NCI-H1930 (cell line): ENCODE measurements at regions not wholly inside any gene's neighbourhood (a gene's known extent, or its start where the extent isn't known, plus 50 kb on each side); places are given as distances from the start of the nearest gene placed in this dataset.
A peak's percentile ranks its signal among the peaks of the same experiment; 100 is the strongest.
"Not testable (repeated sequence)": the region's sequence is repeated elsewhere in the genome, so short reads cannot be mapped to it uniquely, and the experiment has no call there.

Source experiments
- DNase-seq, 2 experiments: peaks; one replicate each; lab custom pipeline; 2025; lab: John Stamatoyannopoulos, UW

GRCh38 chr12:131509701-131510100 lies 201.2 kb upstream of the SFSWAP start:
- DNase-seq, result no peak

- no peak for DNase-seq
These were observed 200.5 kb upstream of the SFSWAP start for GRCh38 chr12:131510431-131510830.

GRCh38 chr12:131511391-131511802 lies 199.5 kb upstream of the SFSWAP start:
- DNase-seq, result no peak

GRCh38 chr12:131511803-131512561 lies 198.9 kb upstream of the SFSWAP start:
- no peak for DNase-seq

GRCh38 chr12:131513606-131514005 lies 197.3 kb upstream of the SFSWAP start:
- no peak for DNase-seq

GRCh38 chr12:131520553-131520952 lies 190.3 kb upstream of the SFSWAP start:
- not testable (repeated sequence) for DNase-seq

- no peak for DNase-seq
These were observed 189.6 kb upstream of the SFSWAP start for GRCh38 chr12:131521326-131521725.

GRCh38 chr12:131525795-131526508 lies 184.9 kb upstream of the SFSWAP start:
- no peak for DNase-seq

GRCh38 chr12:131527092-131527491 lies 183.8 kb upstream of the SFSWAP start:
- no peak for DNase-seq

GRCh38 chr12:131527736-131528135 lies 183.2 kb upstream of the SFSWAP start:
- no peak for DNase-seq

GRCh38 chr12:131528144-131528543 lies 182.7 kb upstream of the SFSWAP start:
- no peak for DNase-seq

GRCh38 chr12:131528667-131529066 lies 182.2 kb upstream of the SFSWAP start:
- no peak for DNase-seq

GRCh38 chr12:131529196-131530040 lies 181.5 kb upstream of the SFSWAP start:
- peak; percentile 59 to 67 for DNase-seq

GRCh38 chr12:131530041-131530332 lies 180.9 kb upstream of the SFSWAP start:
- no peak for DNase-seq

- no peak for DNase-seq
These were observed 180.5 kb upstream of the SFSWAP start for GRCh38 chr12:131530422-131530821.

GRCh38 chr12:131533139-131533538 lies 177.8 kb upstream of the SFSWAP start:
- DNase-seq, result no peak

GRCh38 chr12:131535779-131536178 lies 175.1 kb upstream of the SFSWAP start:
- no peak for DNase-seq

GRCh38 chr12:131536337-131536736 lies 174.6 kb upstream of the SFSWAP start:
- no peak for DNase-seq

- no peak for DNase-seq
These were observed 174.1 kb upstream of the SFSWAP start for GRCh38 chr12:131536766-131537165.

- DNase-seq, result no peak
These were observed 173.5 kb upstream of the SFSWAP start for GRCh38 chr12:131537267-131537958.

- DNase-seq, result no peak
These were observed 171.5 kb upstream of the SFSWAP start for GRCh38 chr12:131539381-131539780.

GRCh38 chr12:131540138-131540623 lies 170.7 kb upstream of the SFSWAP start:
- DNase-seq, result no peak
